Activated T-cell treated with anti-CD3 and anti-CD28 coated beads for 24 hours (primary cell): ENCODE measurements at regions not wholly inside any gene's neighbourhood (a gene's known extent, or its start where the extent isn't known, plus 50 kb on each side); places are given as distances from the start of the nearest gene placed in this dataset.
A peak's percentile ranks its signal among the peaks of the same experiment; 100 is the strongest.
"Not testable (repeated sequence)": the region's sequence is repeated elsewhere in the genome, so short reads cannot be mapped to it uniquely, and the experiment has no call there.

Source experiments
- DNase-seq: peaks from one replicate; pipeline ENCODE4 v3.0.0-alpha.2; 2020; ENCODE audit warnings: low read depth

DNA sequence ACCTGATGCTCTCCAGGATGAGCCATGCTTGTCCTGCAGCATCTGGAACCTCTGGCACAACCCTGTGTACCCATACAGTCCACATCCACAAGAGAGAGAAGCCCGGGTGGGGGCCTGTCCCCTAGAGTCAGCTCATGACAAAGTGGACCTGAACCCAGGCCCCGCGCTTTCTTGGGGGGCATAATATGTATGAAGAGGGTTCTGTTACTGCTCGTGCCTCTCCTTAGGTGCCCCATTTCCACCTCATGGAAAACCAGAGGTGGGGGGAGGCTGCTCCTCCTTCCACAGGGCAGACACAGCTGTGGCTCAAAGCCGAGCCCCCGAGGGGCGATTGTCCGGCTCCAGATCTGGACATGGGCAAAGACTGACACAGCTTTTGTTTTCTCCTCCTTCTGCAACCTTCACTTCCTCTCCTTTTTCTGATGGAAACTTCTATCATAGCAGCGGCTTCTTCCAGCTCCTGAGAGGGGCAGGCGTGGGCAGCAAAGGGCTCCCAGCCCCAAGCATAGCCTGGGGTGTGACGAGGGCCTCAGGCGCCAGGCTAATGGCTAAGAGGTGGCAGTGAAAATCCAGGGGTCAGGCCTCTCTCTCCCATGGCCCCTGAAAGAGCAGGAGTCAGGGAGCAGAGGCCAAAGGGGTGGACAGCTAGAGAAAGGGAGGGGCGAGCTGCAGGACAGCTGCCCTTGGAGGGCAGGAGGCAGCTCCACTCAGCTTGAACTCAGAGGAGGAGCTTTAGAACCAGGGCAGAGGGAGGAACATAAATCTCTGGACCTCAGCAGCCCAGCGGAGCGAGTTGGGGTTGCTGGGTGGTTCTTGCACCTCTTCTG, 155.5 kb downstream of the ZFP36L2 start:
- DNase-seq = no peak

DNA sequence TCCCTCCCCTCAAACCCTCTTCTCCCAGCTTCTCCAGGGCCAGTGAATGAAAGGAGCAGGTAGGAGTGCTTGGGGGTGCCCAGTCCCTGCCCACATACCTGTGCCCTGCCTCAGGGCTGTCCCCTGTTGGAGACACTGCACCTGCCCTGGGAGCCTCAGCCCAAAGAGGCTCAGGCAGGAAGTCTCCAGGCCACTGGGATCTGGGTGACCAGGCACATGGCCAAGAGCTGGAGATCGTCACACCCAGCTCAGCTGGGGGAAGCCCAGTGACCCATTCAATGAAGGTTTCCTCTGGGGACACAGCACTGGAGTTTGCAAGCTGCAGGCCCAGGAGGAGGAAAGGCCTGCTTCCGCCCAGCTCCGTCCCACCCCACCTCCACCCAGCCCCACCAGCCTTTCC, 156.4 kb downstream of the ZFP36L2 start:
- no peak for DNase-seq

GRCh38 chr2:43068631-43069517, 157.5 kb downstream of the ZFP36L2 start:
- DNase-seq = no peak

DNA sequence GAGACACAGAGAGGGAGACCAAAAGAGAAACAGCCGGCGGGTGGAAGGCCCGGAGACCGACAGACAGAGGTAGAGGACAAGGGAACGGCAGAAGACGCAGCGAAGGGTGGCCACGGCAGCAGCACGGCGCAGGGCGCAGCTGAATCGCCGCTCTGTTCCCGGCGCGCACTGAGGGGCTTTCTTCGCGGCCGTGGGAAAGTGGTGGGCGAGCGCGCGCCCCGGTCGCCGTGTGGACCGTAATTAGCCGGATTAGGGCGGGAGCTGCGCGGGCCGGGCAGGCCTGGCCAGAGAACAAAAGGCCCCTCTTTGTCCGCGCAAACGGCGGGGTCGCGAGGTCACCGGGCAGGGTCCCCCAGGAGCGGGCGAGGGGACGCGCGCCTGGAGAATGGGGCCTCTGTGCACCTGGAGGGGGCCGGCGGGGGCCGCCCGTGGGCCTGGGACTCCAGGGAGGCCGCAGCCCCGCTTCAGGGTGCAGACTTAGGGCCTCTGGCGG, 158.3 kb downstream of the ZFP36L2 start:
- DNase-seq = no peak

DNA sequence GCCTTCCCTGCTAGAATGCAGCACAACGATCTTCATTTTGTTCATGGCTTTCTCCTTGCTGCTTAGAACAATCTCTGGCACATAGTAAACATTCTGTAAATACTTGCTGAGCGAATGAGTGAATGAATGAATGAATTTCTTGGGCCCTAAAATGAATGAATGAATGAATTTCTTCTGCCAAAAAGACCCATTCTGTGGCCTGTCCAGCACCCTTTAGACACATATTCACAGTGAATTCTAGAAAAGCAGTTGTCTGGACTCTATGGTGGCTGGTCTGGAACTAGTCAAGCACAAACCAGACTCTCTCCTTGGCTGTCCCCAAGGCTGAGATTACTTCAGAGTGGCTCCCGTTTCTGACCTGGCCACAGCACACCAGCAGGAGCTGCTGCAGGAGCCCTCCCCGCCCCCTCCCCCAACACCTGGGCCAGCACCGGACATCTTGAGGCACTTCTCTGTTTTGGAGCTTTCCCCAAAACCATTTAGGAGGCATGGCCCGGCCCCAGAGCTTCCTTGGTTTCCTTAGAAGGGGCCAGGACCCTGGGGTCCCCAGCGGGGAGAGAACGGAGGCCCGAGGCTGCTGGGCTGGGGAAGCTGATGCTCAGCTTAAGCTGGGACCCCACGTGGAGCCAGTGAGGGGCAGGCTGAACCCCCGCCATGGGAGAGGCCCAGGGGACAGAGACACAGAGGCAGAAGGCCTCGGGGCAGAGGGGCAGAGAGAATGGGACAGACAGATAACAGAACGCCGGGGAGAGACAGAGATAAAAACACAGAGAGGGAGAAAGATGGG, 159.0 kb downstream of the ZFP36L2 start:
- no peak for DNase-seq

- not testable (repeated sequence) for DNase-seq
Measured at GRCh38 chr2:43066541-43067253, 159.7 kb downstream of the ZFP36L2 start.

- DNase-seq = no peak
Measured at GRCh38 chr2:43065871-43066270, 160.5 kb downstream of the ZFP36L2 start.

- no peak for DNase-seq
Measured at GRCh38 chr2:43065036-43065435, 161.4 kb downstream of the ZFP36L2 start.

GRCh38 chr2:43063096-43063495, 163.3 kb downstream of the ZFP36L2 start:
- not testable (repeated sequence) for DNase-seq

DNA sequence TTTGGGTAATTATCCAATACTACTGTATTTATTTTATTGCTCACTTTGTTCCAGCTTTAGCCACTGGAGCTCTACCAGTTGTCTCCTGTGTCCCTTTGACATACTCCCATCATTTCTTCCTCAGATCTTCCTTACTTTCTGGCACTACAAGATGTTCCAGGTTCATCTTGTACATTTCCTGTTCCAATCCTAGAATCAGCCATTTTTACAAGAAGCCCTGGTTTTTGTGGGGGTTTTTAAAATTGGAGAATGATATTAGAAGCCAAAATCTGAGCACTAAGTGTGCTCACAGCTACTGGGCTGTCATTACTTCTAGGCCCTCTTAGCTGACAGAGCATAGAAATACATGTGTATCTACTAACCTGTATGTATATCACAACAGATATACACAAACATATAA, 164.3 kb downstream of the ZFP36L2 start:
- no peak for DNase-seq

DNA sequence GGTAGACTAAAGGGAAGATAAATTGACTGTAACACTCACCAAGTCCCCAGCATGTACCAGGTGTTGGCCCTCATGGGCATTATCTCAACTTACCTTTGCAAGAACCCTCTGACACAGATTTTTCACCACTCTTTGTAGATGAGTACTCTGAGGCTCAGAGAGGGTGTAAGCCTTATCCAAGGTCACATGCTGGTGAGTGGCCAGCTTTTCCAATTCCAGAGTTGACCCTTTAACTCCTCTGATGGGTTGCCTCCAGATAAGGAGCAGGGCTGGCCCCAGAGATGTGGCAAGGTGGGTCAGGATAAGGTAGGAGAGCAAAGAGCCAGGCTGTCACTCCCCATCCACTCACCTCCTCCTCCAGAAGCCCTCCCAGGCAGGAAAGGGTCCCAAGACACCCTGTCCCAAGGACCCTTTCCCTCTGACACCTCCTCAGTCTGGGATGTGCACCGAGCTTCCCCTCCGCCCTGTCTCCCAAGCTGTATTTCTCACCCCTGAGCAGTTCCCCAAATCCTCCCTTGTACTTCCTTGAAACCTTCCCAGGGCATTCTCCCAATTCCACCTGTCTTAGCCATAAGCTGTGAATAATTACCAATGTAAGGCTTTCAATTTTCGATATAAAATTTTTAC, 165.9 kb downstream of the ZFP36L2 start:
- no peak for DNase-seq

DNA sequence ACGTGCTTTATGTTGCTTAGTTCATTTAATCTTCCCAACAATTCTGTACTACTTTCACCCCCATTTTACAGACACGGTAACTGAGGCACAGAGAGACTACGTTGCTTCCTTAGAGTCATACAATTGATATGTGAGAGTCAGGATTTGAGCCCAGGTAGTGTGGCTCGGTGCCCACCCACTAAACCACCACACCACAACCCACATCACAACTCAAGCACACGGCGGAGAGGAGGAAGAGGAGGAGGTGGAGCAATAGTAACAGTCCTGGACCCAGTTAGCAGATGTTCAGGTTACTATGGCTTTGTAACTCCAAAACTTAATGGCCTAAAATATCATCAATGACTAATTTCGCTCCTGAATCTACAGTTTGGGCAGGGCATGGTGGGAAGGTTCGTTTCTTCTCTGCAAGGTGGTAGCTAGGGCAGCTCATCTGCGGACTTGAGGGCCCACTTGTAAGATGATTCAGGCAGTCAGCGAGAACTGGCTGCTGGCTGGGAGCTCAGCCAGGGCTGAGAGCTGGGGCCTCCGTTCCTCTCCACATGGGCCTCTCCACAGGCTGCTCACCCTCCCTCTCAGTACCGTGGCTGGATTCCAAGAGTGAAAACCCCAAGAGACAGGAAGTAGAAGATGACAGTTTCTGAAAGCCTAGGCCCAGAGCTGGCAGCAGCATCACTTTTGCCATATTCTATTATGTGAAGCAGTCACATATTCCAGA, 167.1 kb downstream of the ZFP36L2 start:
- peak; percentile 52 for DNase-seq

DNA sequence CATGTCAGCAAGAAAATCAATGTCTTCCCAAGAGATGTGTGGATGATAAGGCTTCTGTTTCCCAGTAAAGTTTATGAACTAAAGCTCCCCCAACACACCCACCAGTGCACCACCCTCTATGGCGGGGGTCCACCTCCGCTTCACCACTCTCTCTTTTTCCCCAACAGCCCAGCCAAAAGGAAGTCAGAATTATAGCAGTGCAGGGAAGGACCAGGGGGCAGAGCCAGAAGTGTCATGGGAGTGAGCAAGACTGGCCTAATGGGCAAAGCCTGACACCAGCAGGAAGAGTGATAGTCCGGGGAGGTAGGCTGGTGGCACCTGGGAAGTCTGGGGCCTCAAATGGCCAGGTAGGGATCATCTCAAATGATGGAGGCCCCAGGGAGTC, 167.7 kb downstream of the ZFP36L2 start:
- DNase-seq = no peak

GRCh38 chr2:43057742-43058725, 168.4 kb downstream of the ZFP36L2 start:
- no peak for DNase-seq

DNA sequence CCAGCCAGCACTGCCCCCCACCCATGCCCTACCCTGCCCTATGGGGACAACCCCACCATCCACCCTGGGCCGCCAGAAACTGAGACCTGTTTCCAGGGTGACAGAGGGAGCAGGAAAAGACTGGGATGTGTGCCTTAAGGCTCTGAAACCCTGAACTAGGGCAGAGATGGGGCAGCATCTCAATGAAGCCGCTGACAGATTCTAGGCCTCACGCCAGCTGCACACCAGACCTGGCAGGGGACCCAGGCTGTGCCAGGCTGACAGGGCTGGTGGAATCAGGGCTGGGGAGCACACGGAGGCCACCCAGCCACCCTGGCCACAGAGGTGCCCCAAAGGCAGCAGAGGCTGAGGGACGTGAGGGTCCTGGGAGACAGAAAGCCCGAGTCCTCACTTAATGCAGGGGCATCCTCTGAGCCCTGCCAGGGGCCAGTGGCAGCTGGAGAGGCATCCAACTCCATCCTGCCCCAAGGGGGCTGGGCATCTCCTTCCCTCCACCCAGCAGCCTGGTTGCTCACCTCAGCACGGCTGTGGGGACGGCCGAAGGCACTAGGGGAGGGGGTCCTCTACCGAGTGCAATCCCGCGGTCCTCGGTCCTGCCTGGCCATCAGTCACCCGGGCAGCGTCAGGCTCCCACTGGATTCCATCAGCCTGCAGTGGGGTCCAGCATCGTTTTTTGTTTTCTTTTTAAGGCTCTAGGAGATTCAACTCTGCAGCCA, 169.2 kb downstream of the ZFP36L2 start:
- no peak for DNase-seq

DNA sequence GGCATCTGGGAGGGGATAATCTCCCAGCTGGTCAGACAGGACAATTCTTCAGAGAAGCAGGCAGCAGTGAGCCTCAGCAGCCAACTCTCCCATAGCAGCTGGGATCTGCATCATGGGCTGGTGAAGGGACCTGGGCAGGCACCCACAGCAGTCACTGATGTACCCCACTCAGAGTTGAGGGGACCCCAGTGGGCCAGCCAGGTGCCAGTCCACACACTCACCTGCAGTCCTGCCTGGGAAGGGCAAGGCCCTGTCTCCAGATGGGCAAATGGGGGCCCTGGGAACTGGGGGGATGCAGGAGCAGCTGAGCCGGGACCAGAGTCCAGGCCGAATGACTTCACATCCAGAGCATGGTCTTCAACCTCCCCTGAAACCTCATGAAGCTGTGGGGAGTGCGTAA, 170.4 kb downstream of the ZFP36L2 start:
- DNase-seq = no peak

- DNase-seq = no peak
Measured at GRCh38 chr2:43055086-43055912, 171.1 kb downstream of the ZFP36L2 start.

DNA sequence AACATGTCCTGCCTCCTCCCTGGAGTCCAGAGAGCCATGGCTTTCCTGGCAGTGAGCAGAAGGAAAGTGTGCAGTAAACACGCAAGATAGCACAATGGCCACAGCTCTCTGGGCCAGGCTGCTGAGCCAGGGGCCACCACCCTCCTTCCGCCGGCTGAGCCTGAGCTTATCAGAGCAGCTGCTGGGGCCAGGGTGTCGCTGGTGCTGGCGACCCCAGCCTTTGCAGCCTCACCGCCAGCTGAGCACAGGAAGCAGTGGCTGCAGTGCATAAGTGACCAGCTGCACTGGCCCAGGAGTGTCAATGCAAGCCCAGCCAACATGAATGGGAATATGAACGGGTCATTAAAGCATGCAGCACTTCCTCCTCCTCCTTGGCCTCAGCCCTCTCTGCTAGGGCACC, 172.0 kb downstream of the ZFP36L2 start:
- DNase-seq = no peak
